Esophagus (tissue), 2 donors: ENCODE measurements at regions not wholly inside any gene's neighbourhood (a gene's known extent, or its start where the extent isn't known, plus 50 kb on each side); places are given as distances from the start of the nearest gene placed in this dataset.

ENCODE experiments used
- H3K27ac ChIP-seq, 2 donors: one replicate each; pipeline ENCODE4 v1.5.1; 2013; ENCODE audit warnings: low read depth in 2 of 2, mild to moderate bottlenecking in 2 of 2, inconsistent platforms in 1 of 2, low read length in 1 of 2, moderate library complexity in 1 of 2
- H3K27me3 ChIP-seq, 2 donors: one replicate each; pipeline ENCODE4 v1.6.1; 2013; ENCODE audit warnings: low read length in 2 of 2, control low read depth in 1 of 2, mild to moderate bottlenecking in 1 of 2; ENCODE audit not compliant: insufficient read depth in 2 of 2, control insufficient read depth in 1 of 2
- H3K36me3 ChIP-seq, 2 donors: one replicate each; pipeline ENCODE4 v1.6.1; 2013; ENCODE audit warnings: low read length in 1 of 2; ENCODE audit not compliant: control insufficient read depth in 2 of 2, insufficient read depth in 2 of 2
- H3K4me1 ChIP-seq, 2 donors: one replicate each; pipeline ENCODE4 v1.6.1; 2013; ENCODE audit warnings: low read length in 1 of 2; ENCODE audit not compliant: control insufficient read depth in 2 of 2, insufficient read depth in 2 of 2
- H3K4me3 ChIP-seq, 2 donors: one replicate each; pipeline ENCODE4 v1.5.1; 2013; ENCODE audit warnings: low read length in 2 of 2, mild to moderate bottlenecking in 2 of 2, low read depth in 1 of 2, moderate library complexity in 1 of 2
- H3K9me3 ChIP-seq, 2 donors: one replicate each; pipeline ENCODE4 v1.6.1; 2013; ENCODE audit warnings: mild to moderate bottlenecking in 2 of 2, low read depth in 1 of 2, low read length in 1 of 2, moderate library complexity in 1 of 2; ENCODE audit not compliant: control insufficient read depth in 2 of 2, insufficient read depth in 1 of 2
- WGBS, 2 donors: extraction: QIAGEN DNeasy Blood & Tissue Kit; methylation state at CpG; one replicate each; pipeline ENCODE4 v1.1.7; 2013; 5-methylcytosine and 5-hydroxymethylcytosine counted together
- donor health status: healthy with polysubstance abuse.
- donor health status: Bipolar disorder and iron deficiency.

DNA sequence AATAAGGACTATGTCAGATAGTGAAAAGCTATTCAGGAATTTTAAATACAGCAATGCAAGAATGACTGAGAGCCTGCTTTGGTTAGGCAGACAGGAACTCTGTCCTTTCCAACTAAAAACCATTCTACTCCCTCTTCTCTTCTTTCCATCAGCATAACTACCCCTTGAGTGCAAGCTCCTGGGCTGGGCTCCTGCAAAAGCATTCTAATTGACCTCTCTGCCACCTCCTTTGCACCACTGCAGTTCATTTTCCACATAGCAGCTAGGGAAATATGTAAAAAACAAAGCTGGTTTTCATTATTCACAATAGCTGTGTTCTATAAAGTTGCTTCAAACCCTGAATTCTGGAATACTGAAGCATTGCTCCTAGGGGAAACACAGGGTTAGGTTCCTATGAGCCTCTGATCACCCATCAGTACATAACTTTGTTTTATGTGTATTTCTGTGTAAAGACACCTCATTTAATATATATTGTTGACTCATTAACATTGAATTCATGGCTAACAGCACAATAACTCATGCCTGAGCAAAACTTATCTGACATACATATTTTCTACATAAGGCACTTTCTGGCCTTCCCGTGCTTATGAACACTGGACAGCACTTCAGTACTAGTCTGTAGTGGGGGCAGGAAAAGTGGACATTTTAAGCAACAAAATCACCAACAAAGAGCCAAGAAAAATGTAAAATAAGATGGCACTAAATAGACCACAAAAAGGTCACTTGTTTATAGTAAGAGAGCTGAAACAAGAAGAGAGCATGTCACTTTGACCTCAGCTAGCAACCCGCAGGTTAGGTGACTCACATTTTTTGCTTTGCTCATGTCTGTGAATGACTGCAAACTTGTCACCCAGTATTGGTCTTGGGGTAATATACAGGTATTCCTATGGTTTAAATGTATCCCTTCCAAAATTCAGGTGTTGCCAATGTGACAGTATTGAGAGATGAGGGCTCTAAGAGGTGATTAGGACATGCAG lies 57.9 kb upstream of the IRF2BP2 start:
- no peak overlapping the region for H3K4me3 ChIP-seq
- H3K27ac ChIP-seq: peak overlapping the region in 1 of 2 donors; percentile 47
- WGBS, 2 donors: 90 to 94% methylated on average over 2 of the region's 2 CpGs
- H3K9me3 ChIP-seq: no peaks in the 10 kb centered on the region
- no peaks in the 10 kb centered on the region for H3K4me1 ChIP-seq
- H3K36me3 ChIP-seq: no peaks in the 10 kb centered on the region
- no peaks in the 10 kb centered on the region for H3K27me3 ChIP-seq

DNA sequence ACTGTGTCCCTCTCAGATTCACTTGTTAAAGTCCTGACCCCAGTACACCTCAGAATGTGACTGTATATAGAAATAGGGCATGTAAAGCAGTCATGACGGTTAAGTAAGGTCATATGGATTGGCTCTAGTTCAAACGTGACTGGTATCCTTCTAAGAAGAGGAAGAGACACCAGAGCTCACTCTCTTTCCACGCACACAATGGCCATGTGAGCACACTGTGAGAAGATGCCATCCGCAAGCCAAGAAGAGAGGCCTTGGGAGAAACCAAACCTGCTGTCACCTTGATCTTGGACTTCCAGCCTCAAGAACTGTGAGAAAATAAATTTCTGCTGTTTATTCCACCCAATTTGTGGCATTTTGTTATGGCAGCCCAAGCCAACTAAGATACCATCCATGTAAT lies 56.8 kb upstream of the IRF2BP2 start:
- Histone ChIP-seq H3K4me3 (no peak overlapping the region), H3K27ac (no peak overlapping the region), H3K4me1 (no peaks in the 10 kb centered on the region), H3K36me3 (no peaks in the 10 kb centered on the region), H3K27me3 (no peaks in the 10 kb centered on the region), H3K9me3 (no peaks in the 10 kb centered on the region)
- WGBS, 2 donors: 69 to 79% methylated on average over 4 of the region's 4 CpGs

DNA sequence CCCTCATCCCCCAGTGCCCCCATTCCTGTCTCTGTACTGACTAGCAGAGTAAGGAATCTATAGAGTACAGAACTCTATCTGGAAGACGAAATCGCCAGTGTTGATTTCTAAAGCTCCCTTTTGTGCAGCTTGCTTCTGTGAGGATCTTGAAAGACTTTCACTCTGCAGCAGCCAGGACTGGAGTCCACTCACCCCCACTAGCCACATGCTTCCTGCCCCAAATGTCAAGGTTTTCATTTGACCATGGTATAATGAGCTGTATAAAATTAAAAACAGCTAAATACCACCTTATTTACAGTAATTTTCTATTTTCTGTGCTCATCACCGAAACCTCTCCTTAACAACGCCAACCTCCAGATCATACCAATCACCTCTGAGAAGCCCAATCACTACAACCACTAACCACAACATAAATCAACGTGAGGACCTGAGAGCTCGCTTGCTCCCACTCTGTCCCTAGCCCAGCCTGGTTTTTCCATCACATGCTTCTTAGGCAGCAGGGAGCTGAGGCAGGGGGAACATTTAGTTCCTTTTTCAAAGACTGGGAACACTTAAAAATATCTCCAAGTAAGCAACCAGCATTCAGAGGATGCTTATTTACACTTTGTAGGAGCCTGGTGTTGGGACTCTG lies 56.1 kb upstream of the IRF2BP2 start:
- Histone ChIP-seq H3K27me3 (no peaks in the 10 kb centered on the region), H3K4me3 (no peak overlapping the region), H3K4me1 (no peaks in the 10 kb centered on the region), H3K9me3 (no peaks in the 10 kb centered on the region), H3K27ac (no peak overlapping the region), H3K36me3 (no peaks in the 10 kb centered on the region)
- 83 to 85% methylated on average over 6 of the region's 6 CpGs for WGBS, 2 donors

DNA sequence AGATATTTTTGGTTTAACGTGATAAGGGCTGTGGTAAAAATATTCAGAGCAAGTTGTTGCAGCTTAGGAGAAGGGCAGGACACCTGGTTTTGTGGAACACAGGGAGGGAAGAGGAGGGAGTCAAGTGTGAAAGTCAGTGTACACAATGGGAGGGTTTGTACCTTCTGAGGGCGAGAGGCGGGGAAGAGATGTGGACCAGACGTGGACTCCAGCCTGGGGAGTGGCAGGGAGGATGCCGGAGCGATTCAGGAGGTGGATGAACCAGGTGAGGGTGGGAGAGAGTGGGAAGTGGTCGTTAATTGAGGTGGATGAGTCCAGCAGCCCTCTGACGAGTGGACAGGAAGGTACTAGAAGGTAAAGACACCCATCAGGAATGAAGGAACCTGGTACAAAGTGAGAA lies 52.2 kb upstream of the IRF2BP2 start:
- Histone ChIP-seq H3K36me3 (no peaks in the 10 kb centered on the region), H3K27ac (peak overlapping the region; percentile 59 to 82), H3K4me1 (peaks cover 6 to 8% of the 10 kb centered on the region in 2 donors), H3K27me3 (no peaks in the 10 kb centered on the region), H3K4me3 (no peak overlapping the region), H3K9me3 (no peaks in the 10 kb centered on the region)
- 70 to 78% methylated on average over 8 of the region's 8 CpGs for WGBS, 2 donors

DNA sequence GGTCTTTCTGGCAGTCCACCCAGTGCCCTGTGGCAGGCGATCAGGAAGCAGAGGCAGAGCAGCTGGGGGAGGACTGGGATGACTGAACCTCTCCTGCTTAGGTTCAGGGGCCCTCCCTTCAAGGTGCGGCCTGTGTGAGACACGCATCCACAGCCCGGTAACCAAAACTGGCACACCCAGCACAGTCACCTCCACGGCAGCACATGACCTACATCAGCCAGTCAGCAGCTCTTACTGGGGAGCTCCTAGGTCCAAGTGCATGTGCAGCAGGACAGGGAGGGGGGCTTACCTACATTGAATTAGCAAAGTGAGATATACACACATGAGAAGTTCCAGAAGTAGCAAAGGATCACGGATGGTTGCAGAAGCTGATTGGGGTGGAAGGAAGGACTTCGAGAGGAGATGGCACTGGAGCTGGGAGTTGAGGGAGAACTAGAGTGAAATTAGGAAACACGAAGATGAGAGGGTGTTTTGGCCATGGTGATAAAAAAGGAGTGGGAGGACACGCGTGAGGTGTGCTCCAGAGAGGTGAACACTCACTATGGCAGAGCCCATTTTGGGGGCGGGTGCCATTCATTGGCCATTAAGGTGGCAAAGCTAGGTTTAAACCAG lies 51.4 kb upstream of the IRF2BP2 start:
- no peaks in the 10 kb centered on the region for H3K36me3 ChIP-seq
- H3K27me3 ChIP-seq: no peaks in the 10 kb centered on the region
- 74 to 75% methylated on average over 11 of the region's 11 CpGs for WGBS, 2 donors
- peak overlapping the region in 1 of 2 donors; percentile 24 for H3K4me3 ChIP-seq
- H3K27ac ChIP-seq: peak overlapping the region; percentile 82 to 96
- H3K9me3 ChIP-seq: no peaks in the 10 kb centered on the region
- peaks cover 6 to 9% of the 10 kb centered on the region in 2 donors for H3K4me1 ChIP-seq

DNA sequence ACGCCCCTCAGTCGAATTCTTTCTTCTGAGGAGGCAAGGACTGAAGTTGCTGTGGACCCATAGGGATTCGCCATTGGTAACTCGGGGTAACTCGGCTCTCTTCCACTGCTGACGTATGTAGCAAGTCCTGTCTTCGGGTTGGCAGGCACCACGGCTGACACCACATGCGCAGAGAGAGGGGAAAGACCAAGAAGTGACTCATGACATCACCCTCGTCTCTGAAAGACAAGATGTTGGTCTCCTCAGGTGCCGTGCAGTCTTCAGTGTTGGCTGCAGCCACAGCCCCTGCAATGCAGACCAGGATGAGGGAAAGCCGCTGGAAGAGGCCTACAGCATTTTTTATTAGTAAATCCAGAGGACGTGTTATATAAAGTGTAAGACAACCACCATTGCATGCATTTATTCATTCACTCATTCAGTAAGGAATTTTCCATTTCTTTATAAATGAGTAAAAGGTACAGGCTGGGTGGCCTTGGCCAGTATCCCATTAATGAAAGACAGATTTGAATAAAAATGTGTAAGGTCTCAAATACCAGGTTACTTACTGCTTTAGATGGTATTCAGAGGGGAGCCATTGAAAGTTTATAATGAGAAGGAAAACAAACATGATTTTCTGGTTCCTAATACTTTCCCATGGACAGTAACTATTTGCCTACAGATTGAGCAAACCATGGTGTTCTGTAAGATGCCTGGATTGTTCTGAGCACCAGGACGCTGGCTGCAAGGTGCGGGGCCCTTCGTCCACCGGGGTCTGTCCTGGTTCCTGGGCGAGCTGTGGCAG lies 50.7 kb upstream of the IRF2BP2 start:
- no peaks in the 10 kb centered on the region for H3K9me3 ChIP-seq
- 90 to 91% methylated on average over 18 of the region's 18 CpGs for WGBS, 2 donors
- H3K4me3 ChIP-seq: peak overlapping the region in 1 of 2 donors; percentile 24
- H3K27ac ChIP-seq: peak overlapping the region; percentile 81 to 96
- H3K27me3 ChIP-seq: no peaks in the 10 kb centered on the region
- no peaks in the 10 kb centered on the region for H3K36me3 ChIP-seq
- H3K4me1 ChIP-seq: peaks cover 6 to 12% of the 10 kb centered on the region in 2 donors
